Upper lobe of right lung (tissue), 1 donor: ENCODE measurements at regions not wholly inside any gene's neighbourhood (a gene's known extent, or its start where the extent isn't known, plus 50 kb on each side); places are given as distances from the start of the nearest gene placed in this dataset.
A peak's percentile ranks its signal among the peaks of the same experiment; 100 is the strongest.

Experiments
- ATAC-seq: fragments of 200-7000 bp; cut with Tn5 transposase; one replicate; pipeline ENCODE4 v1.9.1; 2020; ENCODE audit warnings: mild to moderate bottlenecking, moderate library complexity
- DNase-seq: peaks from one replicate; pipeline ENCODE4 v3.0.0-alpha.2; 2020
- H3K27ac ChIP-seq: fragments of 200-600 bp; one replicate; pipeline ENCODE4 v1.8.0; 2022
- H3K27me3 ChIP-seq: fragments of 200-600 bp; one replicate; pipeline ENCODE4 v1.8.0; 2022; ENCODE audit warnings: mild to moderate bottlenecking
- H3K36me3 ChIP-seq: fragments of 200-600 bp; one replicate; pipeline ENCODE4 v1.8.0; 2022
- H3K4me1 ChIP-seq: fragments of 200-600 bp; one replicate; pipeline ENCODE4 v1.8.0; 2022
- H3K4me3 ChIP-seq: fragments of 200-600 bp; one replicate; pipeline ENCODE4 v1.8.0; 2022; ENCODE audit warnings: mild to moderate bottlenecking
- H3K9me3 ChIP-seq: fragments of 200-600 bp; one replicate; pipeline ENCODE4 v1.8.0; 2022
- intact Hi-C: fragments of 100-400 bp; cut with DNase I; formaldehyde crosslinking; loops from one replicate; pipeline ENCODE4 v1.11.0; 2022
- TF ChIP-seq, protein P1 (sequence below): fragments of 200-600 bp; IDR thresholded peaks from one replicate; pipeline ENCODE4 v1.8.0; 2022; ENCODE audit warnings: antibody characterized with exemption
- donor health status: DM: no; HTN: yes; CAD: no; lungs with severe emphysema.

- Histone ChIP-seq H3K4me3 (no peak overlapping the region), H3K27ac (no peak overlapping the region), H3K9me3 (no peaks in the 10 kb centered on the region), H3K27me3 (no peaks in the 10 kb centered on the region), H3K36me3 (no peaks in the 10 kb centered on the region), H3K4me1 (no peaks in the 10 kb centered on the region)
- intact Hi-C loops = no loop called here
- DNase-seq = no peak
- no peak for ATAC-seq
- TF ChIP-seq, protein P1, sequence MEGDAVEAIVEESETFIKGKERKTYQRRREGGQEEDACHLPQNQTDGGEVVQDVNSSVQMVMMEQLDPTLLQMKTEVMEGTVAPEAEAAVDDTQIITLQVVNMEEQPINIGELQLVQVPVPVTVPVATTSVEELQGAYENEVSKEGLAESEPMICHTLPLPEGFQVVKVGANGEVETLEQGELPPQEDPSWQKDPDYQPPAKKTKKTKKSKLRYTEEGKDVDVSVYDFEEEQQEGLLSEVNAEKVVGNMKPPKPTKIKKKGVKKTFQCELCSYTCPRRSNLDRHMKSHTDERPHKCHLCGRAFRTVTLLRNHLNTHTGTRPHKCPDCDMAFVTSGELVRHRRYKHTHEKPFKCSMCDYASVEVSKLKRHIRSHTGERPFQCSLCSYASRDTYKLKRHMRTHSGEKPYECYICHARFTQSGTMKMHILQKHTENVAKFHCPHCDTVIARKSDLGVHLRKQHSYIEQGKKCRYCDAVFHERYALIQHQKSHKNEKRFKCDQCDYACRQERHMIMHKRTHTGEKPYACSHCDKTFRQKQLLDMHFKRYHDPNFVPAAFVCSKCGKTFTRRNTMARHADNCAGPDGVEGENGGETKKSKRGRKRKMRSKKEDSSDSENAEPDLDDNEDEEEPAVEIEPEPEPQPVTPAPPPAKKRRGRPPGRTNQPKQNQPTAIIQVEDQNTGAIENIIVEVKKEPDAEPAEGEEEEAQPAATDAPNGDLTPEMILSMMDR = no peak
Measured at GRCh38 chr5:125196481-125197111, 450.2 kb upstream of the ZNF608 start.

DNA sequence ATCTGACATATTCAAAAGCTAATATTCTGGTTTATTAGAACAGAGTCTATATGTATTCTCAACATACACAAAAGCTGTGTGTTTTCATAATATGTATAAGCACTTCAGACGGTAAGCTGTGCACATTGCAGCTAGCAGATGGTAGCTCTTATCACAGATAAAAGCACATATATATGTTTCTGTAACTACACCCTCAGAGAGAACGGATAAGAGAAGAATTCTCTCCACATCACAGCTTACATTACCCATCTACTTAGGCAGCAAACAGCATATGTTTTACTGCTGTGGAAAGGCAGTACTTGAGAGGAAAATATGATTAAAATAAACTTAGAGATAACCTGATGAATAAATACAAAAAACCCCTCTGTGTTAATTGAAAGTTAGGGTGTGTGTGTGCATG is 450.9 kb upstream of the ZNF608 start:
- no peaks in the 10 kb centered on the region for H3K4me1 ChIP-seq
- DNase-seq = no peak
- no peaks in the 10 kb centered on the region for H3K36me3 ChIP-seq
- H3K9me3 ChIP-seq = no peaks in the 10 kb centered on the region
- intact Hi-C loops = no loop called here
- no peak overlapping the region for H3K27ac ChIP-seq
- no peak for ATAC-seq
- no peak overlapping the region for H3K4me3 ChIP-seq
- TF ChIP-seq, protein P1 = no peak
- no peaks in the 10 kb centered on the region for H3K27me3 ChIP-seq

- H3K4me3 ChIP-seq = no peak overlapping the region
- H3K36me3 ChIP-seq = no peaks in the 10 kb centered on the region
- H3K9me3 ChIP-seq = no peaks in the 10 kb centered on the region
- TF ChIP-seq, protein P1 = no peak
- H3K27me3 ChIP-seq = no peaks in the 10 kb centered on the region
- ATAC-seq (peak; percentile 42), DNase-seq (no peak)
- no peak overlapping the region for H3K27ac ChIP-seq
- no peaks in the 10 kb centered on the region for H3K4me1 ChIP-seq
- intact Hi-C loops = no loop called here
Measured at GRCh38 chr5:125198270-125198974, 452.0 kb upstream of the ZNF608 start.

GRCh38 chr5:125199373-125199772 is 452.9 kb upstream of the ZNF608 start:
- no peak overlapping the region for H3K27ac ChIP-seq
- ATAC-seq (no peak), DNase-seq (no peak)
- intact Hi-C loops = no loop called here
- H3K36me3 ChIP-seq = no peaks in the 10 kb centered on the region
- H3K9me3 ChIP-seq = no peaks in the 10 kb centered on the region
- H3K27me3 ChIP-seq = no peaks in the 10 kb centered on the region
- TF ChIP-seq, protein P1 = no peak
- H3K4me3 ChIP-seq = no peak overlapping the region
- no peaks in the 10 kb centered on the region for H3K4me1 ChIP-seq

- no peak for DNase-seq
Measured at GRCh38 chr5:125199968-125200865, 453.8 kb upstream of the ZNF608 start.

More at GRCh38 chr5:125199968-125200865, 453.8 kb upstream of the ZNF608 start:
- H3K27me3 ChIP-seq = no peaks in the 10 kb centered on the region
- peak overlapping the region; percentile 36 for H3K4me3 ChIP-seq
- H3K4me1 ChIP-seq = no peaks in the 10 kb centered on the region
- no peaks in the 10 kb centered on the region for H3K36me3 ChIP-seq
- H3K9me3 ChIP-seq = no peaks in the 10 kb centered on the region
- intact Hi-C loops = no loop called here
- TF ChIP-seq, protein P1 = no peak
- H3K27ac ChIP-seq = no peak overlapping the region
- peak; percentile 22 for ATAC-seq
